HG02943 (cell line): ENCODE measurements at regions not wholly inside any gene's neighbourhood (a gene's known extent, or its start where the extent isn't known, plus 50 kb on each side); places are given as distances from the start of the nearest gene placed in this dataset.
"Not testable (repeated sequence)": the region's sequence is repeated elsewhere in the genome, so short reads cannot be mapped to it uniquely, and the experiment has no call there.

Experiments used
- ATAC-seq: cut with Tn5 transposase; IDR thresholded peaks from one replicate; pipeline ENCODE4 v1.9.1; 2021; ENCODE audit warnings: mild to moderate bottlenecking, low read depth, moderate library complexity; ENCODE audit not compliant: unreplicated experiment

DNA sequence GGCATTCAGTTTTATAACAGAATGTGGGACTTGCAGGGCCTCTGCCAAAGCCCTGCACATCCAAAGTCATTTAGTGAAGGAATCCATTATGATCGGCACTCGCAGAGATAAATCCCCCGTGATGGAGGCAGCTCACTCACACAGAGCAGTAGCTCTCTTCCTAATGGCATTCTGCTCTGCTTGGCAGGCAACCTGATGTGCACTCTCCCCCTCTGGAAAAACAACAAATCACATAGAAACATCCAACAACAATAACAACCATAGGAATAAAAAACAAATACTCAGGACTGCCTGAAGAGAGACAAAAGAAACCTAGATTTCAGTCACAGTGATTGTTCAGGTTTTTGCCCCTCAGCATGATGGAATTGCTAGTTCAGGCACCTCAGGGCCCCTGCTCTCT is 59.7 kb downstream of the NAA11 start:
- no peak for ATAC-seq

DNA sequence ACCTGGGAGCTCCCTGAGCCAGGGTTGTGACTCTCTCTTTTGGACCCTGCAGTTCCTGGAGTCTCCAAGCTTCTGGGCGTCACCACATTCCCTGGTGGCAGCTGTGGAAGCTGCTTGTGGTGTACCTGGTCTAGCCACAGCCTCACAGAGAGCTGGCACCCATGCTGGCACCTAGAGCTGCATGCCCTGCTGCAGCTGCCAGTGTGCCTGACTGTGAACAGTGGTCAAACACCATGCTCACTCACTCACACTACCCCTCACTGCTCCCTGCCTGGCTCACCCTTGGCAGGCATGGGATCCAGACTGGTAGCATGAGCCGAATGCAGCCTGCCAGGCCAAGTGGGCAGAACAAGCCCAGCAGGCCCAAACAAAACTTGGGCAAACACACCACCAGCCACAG is 66.6 kb downstream of the NAA11 start:
- ATAC-seq, result no peak

DNA sequence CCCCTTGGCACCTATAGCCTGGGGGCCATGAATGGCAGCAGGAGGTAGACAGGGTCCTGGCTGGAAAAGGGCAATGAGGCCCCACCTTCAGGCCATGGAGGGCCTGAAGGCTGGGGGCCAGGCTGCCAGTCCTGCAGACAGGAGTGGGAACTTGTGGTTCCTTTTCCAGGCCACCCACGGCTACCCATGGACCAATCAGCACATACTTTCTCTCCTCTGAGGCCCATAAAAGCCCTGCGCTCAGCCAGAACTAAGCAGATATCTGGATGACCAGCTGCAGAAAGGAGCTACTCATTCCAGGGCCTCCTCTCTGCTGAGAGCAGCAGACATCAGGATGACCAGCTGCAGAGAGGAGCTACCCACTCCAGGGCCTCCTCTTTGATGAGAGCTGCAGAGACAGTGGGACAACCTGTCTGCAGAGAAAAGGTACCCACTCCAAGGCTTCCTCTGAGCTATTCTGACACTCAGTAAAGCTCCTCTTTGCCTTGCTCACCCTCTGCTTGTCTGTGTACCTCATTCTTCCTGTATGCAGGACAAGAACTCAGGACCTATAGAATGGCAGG is 67.2 kb downstream of the NAA11 start:
- no peak for ATAC-seq

DNA sequence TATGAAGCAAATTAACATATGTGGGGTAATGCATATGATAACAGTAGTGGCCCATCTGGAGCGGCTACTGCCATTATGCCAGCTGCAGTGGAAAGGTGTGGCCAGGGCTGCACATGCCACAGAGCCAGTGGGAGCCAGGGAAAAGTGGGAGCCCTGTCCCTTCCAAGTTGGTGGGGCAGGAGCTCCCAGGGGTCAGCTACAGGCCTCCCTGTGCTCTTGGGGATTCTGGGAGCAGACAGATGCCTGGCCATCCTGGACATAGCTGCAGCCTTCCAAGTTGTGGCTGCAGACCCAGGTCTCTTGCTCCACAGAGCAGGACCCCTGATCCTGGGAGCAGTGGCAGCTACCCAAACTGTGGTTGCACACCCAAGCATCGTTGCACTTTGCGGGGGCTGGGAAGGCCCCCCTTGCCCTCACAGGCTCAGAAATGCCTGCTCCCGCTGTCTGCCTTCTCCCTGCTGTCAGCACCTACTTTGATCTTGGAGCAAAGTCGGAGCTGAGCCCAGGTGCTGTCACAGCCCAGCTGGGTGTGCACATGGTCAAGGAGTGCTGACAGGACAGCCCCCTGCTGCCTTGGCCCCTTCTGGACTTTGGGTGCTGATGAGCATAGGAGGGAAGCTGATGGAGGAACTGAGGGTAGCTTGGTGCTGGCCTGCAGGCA is 67.8 kb downstream of the NAA11 start:
- no peak for ATAC-seq

DNA sequence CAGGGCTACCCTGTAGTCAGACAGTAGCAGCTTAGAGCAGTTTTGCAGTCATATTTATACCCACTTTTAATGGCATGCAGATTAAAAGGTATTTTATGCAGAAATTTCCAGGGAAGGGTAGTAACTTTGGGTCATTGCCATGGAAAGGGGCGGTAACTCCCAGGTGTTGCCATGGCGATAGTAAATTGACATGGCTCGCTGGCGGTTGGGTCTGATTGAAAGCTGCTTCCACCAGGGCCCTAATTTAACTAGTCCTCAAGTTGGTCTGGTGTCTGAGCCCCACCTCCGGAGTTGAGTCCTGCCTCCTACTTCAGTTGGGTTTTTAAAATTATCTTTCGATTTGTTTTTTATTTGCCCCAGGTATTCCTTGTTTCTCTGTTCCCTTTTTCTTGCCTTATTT is 70.1 kb downstream of the NAA11 start:
- no peak for ATAC-seq

DNA sequence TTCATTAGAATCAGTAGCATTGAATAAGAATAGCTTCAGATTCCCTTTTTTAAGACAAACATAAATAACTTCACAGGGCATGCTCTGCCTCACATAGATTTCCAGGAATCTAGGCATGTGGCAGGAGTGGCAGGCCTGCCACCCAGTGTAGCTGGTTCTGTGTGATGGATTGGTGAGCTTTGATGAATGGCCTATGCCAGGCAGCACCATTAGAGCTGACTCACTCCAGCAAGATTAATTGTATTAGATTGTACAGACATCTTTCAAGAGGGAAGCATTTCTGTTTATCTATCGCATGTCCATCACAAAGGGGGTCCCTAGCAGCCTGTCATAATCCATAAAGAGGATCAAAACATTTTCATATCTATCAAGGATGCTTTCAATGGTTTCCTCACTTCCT is 71.9 kb downstream of the NAA11 start:
- no peak for ATAC-seq

DNA sequence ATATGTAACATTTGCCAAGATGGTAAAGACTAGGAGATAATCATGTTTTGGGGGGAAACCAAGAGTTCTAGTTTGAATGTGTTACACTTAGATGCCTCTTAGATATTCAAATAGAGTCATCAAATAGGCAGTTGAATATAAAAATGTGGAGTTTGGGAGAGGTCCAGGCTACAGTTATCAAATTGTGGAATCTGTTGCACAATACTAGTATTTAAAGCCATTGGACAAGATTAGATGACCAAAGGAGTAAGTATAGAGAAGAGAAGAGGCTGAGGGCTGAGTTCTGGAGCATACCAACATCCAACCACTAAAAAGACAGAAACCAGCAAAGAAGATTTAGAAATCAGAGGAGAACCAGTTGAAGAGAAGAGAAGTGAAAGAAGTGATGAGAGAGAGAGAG is 72.7 kb downstream of the NAA11 start:
- ATAC-seq, result no peak

DNA sequence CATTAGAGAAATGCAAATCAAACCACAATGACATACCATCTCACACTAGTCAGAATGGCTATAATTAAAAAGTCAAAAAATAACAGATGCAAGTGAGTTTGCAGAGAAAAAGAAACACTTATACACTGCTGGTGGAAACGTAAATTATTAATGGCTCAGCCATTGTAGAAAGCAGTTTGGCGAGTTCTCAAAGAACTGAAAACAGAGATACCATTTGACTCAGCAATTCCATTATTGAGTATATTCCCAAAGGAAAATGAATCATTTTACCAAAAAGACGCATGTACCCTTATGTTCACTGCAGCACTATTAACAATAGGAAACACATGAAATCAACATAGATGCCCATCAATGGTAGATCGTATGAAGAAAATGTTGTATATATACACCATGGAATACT is 75.0 kb downstream of the NAA11 start:
- ATAC-seq, result no peak

DNA sequence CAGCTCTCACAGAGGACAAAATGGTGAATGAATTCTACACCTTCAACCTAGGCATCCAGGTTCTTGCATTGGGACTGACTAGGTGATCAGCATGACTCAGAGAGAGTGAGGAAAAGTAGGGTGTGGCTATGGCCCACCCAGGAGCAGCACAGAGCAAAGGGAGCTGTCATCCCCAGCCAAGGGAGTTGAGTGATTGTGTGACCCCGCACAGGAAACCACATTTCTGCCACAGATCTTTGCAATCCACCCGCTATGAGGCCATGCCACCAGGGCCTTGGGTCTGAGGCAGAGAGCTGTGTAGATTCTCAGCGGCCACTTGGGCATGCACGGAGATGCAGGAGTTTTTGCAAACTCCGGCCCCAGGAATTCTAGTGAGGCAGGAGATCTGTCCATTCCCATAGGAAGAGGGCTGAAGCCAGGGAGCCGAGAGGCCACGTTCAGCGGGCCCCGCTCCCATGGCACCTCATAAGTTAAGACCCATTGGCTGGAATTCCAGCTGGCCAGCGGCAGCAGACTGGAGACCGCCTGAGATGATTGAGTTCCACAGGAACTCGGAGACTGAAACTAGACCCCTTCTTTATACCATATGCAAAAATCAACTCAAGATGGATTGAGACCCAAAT is 75.9 kb downstream of the NAA11 start:
- peak; percentile 51 for ATAC-seq

DNA sequence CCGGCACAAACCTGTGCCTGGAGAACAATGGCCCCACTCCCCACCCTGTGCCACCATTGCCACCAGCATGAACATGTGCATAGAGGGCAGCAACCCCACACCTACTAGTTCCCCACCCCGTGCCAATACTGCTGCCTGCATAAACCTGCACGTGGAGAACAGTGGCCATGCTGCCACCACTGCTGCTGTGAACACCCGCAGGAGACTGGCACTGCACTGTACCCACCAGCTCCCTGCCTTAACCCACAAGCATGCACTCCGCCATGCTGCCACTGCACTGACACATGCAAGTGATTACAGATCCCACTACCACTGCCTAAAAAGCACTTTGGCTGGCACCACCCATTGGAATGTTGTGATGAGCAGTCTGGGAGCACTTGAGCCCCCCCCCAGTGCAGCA is 77.3 kb downstream of the NAA11 start:
- ATAC-seq, result no peak

DNA sequence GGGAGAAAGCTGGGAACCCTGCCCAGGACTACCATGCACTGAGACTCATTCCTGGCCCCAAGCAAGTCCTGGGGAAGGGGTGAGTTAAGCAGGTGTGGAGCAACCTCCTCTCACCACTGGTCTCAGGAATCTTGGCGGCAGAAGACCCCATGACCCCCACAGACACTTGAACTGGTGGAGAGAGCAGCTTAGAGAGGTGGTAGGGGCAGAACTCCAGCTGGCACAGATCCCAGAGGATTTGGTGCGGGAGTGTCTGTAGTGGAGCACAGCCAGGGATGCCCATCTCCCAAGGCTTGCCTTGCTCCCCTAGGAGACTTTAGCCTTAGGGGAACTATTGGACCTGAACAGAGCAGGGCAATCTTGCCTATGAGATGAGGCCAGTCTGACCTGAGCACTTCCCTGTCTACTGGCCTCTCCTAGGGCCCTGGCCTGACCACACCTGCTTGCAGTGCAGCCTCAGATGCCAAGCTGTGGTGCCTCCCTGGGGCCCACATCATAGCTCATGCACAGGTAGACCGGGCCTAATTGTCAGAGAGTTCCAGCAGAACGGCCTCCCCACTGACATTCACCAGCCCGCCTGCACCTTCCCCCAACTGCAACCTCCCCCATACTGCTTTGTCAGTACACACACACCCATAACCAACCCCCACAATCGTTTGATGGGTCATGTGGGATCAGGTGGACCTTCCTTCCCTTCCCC is 78.0 kb downstream of the NAA11 start:
- ATAC-seq, result no peak

DNA sequence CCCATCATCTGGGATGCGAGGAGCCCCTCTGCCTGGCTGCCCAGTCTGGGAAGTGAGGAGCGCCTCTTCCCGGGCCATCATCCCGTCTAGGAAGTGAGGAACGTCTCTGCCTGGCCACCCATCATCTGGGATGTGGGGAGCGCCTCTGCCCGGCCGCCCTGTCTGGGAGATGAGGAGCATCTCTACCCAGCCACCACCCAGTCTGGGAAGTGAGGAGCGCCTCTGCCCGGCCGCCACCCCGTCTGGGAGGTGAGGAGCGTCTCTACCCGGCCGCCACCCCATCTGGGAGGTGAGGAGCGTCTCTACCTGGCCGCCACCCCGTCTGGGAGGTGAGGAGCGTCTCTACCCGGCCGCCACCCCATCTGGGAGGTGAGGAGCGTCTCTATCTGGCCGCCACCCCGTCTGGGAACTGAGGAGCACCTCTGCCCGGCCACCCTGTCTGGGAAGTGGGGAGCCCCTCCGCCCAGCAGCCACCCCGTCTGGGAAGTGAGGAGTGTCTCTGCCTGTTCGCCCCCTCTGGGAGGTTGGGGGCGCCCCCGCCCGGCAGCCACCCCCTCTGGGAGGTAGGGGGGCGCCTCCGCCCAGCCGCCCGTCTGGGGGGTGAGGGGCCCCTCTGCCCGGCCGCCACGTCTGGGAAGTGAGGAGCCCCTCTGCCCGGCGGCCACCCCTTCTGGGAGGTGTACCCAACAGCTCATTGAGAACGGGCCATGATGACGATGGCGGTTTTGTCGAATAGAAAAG is 80.5 kb downstream of the NAA11 start:
- not testable (repeated sequence) for ATAC-seq

DNA sequence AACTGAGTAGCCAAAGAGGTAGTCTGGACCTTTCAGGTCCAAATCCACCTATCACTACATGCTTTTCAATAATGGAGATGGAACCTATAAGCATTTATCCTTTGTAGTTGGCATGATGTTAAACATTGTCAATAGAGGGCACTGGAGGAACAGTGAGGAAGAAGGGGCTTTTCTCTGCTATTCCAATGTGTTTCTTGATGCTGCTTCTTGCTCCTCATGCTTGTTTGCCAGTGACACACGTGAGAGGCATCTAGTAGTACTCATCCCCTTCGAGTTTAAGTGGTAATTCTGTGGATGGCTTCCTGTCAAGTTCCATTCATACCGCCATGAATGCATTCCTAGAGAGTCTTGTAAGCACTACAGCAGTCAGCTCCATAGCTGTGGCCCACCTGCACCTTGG is 84.0 kb downstream of the NAA11 start:
- no peak for ATAC-seq

DNA sequence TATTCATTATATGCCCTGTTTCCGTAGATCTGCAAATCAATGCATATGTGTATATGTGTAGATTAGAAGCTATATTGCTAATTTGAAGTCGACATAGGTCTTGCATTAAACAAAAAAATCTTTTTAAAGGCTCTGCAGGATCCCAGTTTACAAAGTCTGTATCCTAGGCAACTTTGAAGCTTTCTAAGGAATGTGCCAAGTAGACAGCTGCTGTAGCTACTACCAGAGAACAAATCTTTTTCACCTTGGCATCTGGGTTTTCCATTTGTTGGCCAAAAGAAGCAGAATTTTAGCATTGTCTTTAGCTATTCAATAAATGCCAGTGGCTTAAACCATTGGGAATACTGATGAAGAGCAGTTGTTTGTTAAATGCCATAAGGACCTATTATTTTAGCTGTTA is 88.0 kb downstream of the NAA11 start:
- no peak for ATAC-seq

DNA sequence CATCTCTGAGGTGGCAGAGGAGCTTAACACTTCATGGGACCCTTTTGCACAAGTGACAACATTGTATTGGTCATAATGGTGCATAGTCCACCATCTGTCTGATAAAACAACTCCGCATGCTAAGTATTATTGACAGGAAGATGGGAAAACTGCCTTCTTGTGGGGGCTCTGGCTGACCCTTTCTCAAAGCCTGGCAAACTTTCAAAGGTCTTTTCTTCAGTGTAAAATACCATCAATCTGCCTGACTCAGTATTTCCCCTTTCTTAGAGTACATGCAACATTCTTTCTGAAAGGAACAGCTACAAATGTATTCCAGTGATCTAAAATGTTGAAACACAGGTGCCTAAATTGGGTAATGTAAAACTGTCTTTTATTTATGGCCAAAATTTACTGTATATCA is 89.1 kb downstream of the NAA11 start:
- ATAC-seq, result no peak

DNA sequence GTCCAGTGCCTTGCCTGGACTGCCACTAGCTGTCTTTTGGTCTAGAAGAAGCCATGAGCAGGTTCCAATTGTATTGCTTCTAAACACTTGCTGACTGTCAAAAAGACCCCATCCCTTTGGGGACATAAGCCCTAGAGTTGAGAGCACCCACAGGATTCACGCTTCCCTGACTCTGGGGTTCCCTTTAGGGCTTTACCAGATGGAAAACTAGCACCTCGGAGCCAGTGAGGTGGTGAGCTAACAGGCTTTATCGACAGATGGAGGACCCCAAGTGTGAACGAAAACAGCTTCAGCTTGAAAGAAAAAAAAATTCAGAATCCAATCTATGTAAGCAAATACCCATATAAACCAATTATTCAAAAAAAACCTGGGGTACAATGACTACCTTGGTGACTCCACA is 90.8 kb downstream of the NAA11 start:
- ATAC-seq, result no peak

DNA sequence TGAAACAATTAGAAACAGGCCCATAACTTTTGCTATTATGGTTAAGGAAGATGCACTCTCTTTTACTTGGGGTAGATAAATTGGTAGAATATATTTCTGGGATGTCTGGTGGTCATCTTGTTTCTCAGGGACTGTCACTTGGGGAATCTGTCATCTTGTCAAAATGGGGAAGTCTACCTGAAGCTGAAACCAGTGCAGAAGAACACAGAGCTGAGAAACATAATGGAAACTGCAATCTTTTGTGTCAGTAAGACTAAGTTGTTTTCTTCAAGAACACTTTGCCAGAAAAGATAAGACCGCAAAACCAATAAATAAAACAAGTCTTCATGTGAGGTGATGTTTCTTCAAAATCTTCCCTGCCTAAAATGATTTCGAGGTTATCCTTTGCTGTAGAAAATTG is 92.0 kb downstream of the NAA11 start:
- ATAC-seq, result no peak

DNA sequence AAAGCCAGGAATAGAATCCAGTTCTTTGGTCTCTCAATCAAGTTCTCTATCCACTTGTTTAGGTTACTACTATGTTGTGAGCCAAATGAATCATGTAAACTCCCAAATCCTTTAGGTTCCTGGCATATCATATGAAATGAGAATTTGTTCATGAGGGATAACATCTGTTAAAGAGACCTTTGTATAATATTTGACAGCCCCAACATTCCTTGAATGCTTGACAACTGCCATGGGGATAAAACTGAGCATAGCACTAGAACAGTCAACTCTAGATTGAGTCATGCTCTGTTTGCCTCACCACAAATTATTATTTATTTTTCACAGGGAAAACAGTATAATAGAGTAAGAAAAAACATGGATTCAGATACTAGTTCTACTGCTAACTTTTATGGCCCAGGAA is 93.3 kb downstream of the NAA11 start:
- ATAC-seq, result no peak

DNA sequence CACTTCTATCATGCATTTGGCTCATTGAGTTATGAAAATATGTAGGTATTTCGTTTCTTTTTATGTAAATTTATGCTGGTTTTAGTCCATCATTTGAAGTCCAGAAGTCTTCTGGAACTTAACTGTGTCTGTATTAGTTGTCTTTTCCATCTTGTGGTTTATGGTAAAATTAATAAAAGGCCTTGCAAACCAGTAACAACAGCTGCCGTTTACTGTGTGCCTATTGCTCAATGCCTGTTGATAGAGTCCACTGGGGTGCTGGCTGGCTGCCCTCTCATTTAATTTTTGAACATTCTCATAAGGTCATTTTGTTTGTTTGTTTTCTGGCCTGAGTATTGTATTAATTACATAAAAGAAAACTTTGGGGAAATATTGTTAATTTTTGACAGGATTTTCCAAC is 98.0 kb downstream of the NAA11 start:
- ATAC-seq, result no peak

DNA sequence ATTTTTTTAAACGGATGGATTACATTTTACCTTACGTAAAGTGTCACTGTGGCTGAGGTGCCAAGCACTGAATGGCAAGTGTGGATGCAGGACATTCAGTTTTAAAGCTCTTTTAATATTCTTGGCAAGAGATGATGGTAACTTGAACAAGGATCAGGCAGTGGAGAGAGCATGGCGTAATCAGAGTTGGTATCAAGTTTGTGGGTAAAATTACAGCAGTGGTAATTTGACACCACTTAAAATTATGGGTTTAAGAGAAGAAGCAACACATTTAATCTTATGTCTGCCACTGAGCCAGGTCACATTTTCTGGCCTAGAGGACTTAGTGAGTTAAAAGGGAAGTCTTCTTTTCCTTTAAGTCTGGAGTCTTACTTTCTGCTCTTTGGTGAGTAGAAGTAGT is 100.5 kb downstream of the NAA11 start:
- ATAC-seq, result no peak

DNA sequence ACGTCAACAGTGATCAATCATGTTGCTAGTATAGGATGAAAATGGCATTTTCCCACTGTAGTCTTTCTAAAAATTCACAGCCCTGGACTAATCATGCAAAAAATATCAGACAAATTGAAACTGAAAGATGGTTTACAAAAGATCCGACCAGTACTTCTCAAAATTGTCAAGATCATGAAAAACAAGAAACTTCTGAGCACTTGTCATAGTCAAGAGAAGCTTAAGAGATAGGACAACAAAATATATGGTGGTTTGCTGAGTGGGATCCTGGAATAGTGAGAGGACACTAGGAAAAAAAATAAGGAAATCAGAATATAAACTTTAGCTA is 101.1 kb downstream of the NAA11 start:
- ATAC-seq, result no peak
